Lower lobe of right lung (tissue), 2 donors: ENCODE measurements at regions not wholly inside any gene's neighbourhood (a gene's known extent, or its start where the extent isn't known, plus 50 kb on each side); places are given as distances from the start of the nearest gene placed in this dataset.
"Not testable (repeated sequence)": the region's sequence is repeated elsewhere in the genome, so short reads cannot be mapped to it uniquely, and the experiment has no call there.

Source experiments
- ATAC-seq, 2 donors: fragments of 200-7000 bp; cut with Tn5 transposase; one replicate each; pipeline ENCODE4 v1.9.1; 2020 to 2022; ENCODE audit warnings: mild to moderate bottlenecking in 2 of 2, moderate library complexity in 2 of 2
- DNase-seq: peaks from one replicate; pipeline ENCODE4 v3.0.0-alpha.2; 2020
- H3K27ac ChIP-seq: fragments of 200-600 bp; one replicate; pipeline ENCODE4 v1.8.0; 2022
- H3K27me3 ChIP-seq: fragments of 200-600 bp; one replicate; pipeline ENCODE4 v1.8.0; 2022; ENCODE audit warnings: low read depth
- H3K36me3 ChIP-seq: fragments of 200-600 bp; one replicate; pipeline ENCODE4 v1.8.0; 2022; ENCODE audit warnings: mild to moderate bottlenecking
- H3K4me1 ChIP-seq: fragments of 200-600 bp; one replicate; pipeline ENCODE4 v1.8.0; 2022
- H3K4me3 ChIP-seq: fragments of 200-600 bp; one replicate; pipeline ENCODE4 v1.8.0; 2022; ENCODE audit warnings: mild to moderate bottlenecking
- H3K9me3 ChIP-seq: fragments of 200-600 bp; one replicate; pipeline ENCODE4 v1.8.0; 2022
- CTCF ChIP-seq: fragments of 200-600 bp; IDR thresholded peaks from one replicate; pipeline ENCODE4 v1.8.0; 2022; ENCODE audit warnings: antibody characterized with exemption, mild to moderate bottlenecking
- intact Hi-C: fragments of 100-400 bp; cut with DNase I; formaldehyde crosslinking; loops from one replicate; pipeline ENCODE4 v1.11.0; 2022
- donor health status: DM: no; HTN: yes; CAD: no; lungs with severe emphysema.

- Histone ChIP-seq H3K36me3 (no peaks in the 10 kb centered on the region), H3K27ac (no peak overlapping the region), H3K27me3 (no peaks in the 10 kb centered on the region), H3K4me3 (no peak overlapping the region), H3K4me1 (no peaks in the 10 kb centered on the region), H3K9me3 (no peaks in the 10 kb centered on the region)
- DNase-seq: no peak
- TF ChIP-seq CTCF: no peak
- intact Hi-C loops: no loop called here
- ATAC-seq: no peak
Observed at GRCh38 chr12:102329883-102330282, 132.2 kb upstream of the PMCH start.

GRCh38 chr12:102326982-102327381 is 129.3 kb upstream of the PMCH start:
- no peak for TF ChIP-seq CTCF
- H3K4me1 ChIP-seq: no peaks in the 10 kb centered on the region
- H3K9me3 ChIP-seq: no peaks in the 10 kb centered on the region
- DNase-seq: no peak
- H3K27me3 ChIP-seq: no peaks in the 10 kb centered on the region
- no peak overlapping the region for H3K4me3 ChIP-seq
- no peaks in the 10 kb centered on the region for H3K36me3 ChIP-seq
- H3K27ac ChIP-seq: no peak overlapping the region
- intact Hi-C loops: no loop called here
- ATAC-seq: no peak

- H3K27ac ChIP-seq, DNase-seq, intact Hi-C loops, ATAC-seq, H3K27me3 ChIP-seq, H3K4me3 ChIP-seq, H3K4me1 ChIP-seq, H3K9me3 ChIP-seq, H3K36me3 ChIP-seq: not testable (repeated sequence)
Observed at GRCh38 chr12:102325108-102325507, 127.5 kb upstream of the PMCH start.

- TF ChIP-seq CTCF: no peak
- no peaks in the 10 kb centered on the region for H3K9me3 ChIP-seq
- ATAC-seq: no peak
- no peaks in the 10 kb centered on the region for H3K4me1 ChIP-seq
- no peak for DNase-seq
- no peak overlapping the region for H3K4me3 ChIP-seq
- H3K36me3 ChIP-seq: no peaks in the 10 kb centered on the region
- no peaks in the 10 kb centered on the region for H3K27me3 ChIP-seq
- no peak overlapping the region for H3K27ac ChIP-seq
- intact Hi-C loops: no loop called here
Observed at GRCh38 chr12:102323799-102324198, 126.2 kb upstream of the PMCH start.

- no peak for TF ChIP-seq CTCF
- intact Hi-C loops: no loop called here
Observed at GRCh38 chr12:102322254-102322653, 124.6 kb upstream of the PMCH start.

GRCh38 chr12:102321305-102322082 is 123.9 kb upstream of the PMCH start:
- ATAC-seq (no peak), DNase-seq (no peak)
- H3K27ac ChIP-seq: no peak overlapping the region
- H3K4me3 ChIP-seq: no peak overlapping the region
- TF ChIP-seq CTCF: no peak
- no peaks in the 10 kb centered on the region for H3K4me1 ChIP-seq
- intact Hi-C loops: no loop called here
- H3K27me3 ChIP-seq: no peaks in the 10 kb centered on the region
- no peaks in the 10 kb centered on the region for H3K9me3 ChIP-seq
- no peaks in the 10 kb centered on the region for H3K36me3 ChIP-seq

More at GRCh38 chr12:102322254-102322653, 124.6 kb upstream of the PMCH start:
- Histone ChIP-seq H3K36me3 (no peaks in the 10 kb centered on the region), H3K9me3 (no peaks in the 10 kb centered on the region), H3K27me3 (no peaks in the 10 kb centered on the region), H3K4me1 (no peaks in the 10 kb centered on the region), H3K27ac (no peak overlapping the region), H3K4me3 (no peak overlapping the region)
- no peak for DNase-seq
- no peak for ATAC-seq
